IPS DF 6.9 (cell line): ENCODE measurements at regions not wholly inside any gene's neighbourhood (a gene's known extent, or its start where the extent isn't known, plus 50 kb on each side); places are given as distances from the start of the nearest gene placed in this dataset.
"Not testable (repeated sequence)": the region's sequence is repeated elsewhere in the genome, so short reads cannot be mapped to it uniquely, and the experiment has no call there.

Experiments
- DNase-seq: peaks from one replicate; pipeline ENCODE4 v3.0.0-alpha.2; 2013; ENCODE audit warnings: low read depth, low spot score
- H3K27ac ChIP-seq: one replicate; pipeline ENCODE4 v1.5.1; 2013; ENCODE audit warnings: low read length, control low read depth
- H3K27me3 ChIP-seq: 2 replicates; pipeline ENCODE4 v1.6.1; 2013; ENCODE audit warnings: mild to moderate bottlenecking, low read length; ENCODE audit not compliant: control insufficient read depth, insufficient read depth
- H3K36me3 ChIP-seq: 2 replicates; pipeline ENCODE4 v1.6.1; 2013; ENCODE audit warnings: low read length; ENCODE audit not compliant: control insufficient read depth, insufficient read depth
- H3K4me1 ChIP-seq: 2 replicates; pipeline ENCODE4 v1.6.1; 2013; ENCODE audit warnings: low read length; ENCODE audit not compliant: control insufficient read depth, insufficient read depth
- H3K4me3 ChIP-seq: 2 replicates; pipeline ENCODE4 v1.5.1; 2013; ENCODE audit warnings: mild to moderate bottlenecking, low read length
- H3K9me3 ChIP-seq: 2 replicates; pipeline ENCODE4 v1.6.1; 2013; ENCODE audit warnings: low read length, inconsistent platforms; ENCODE audit not compliant: control insufficient read depth, insufficient read depth
- WGBS: extraction: QIAGEN DNeasy Blood & Tissue Kit; methylation state at CpG from one replicate; pipeline ENCODE4 v1.1.7; 2013; ENCODE audit warnings: mixed read lengths, missing lambda C conversion rate; ENCODE audit not compliant: insufficient read length, insufficient coverage; 5-methylcytosine and 5-hydroxymethylcytosine counted together

GRCh38 chr21:17219050-17219449 is 293.8 kb upstream of the CXADR start:
- H3K4me1 ChIP-seq, DNase-seq, H3K4me3 ChIP-seq, H3K27me3 ChIP-seq, H3K36me3 ChIP-seq, H3K9me3 ChIP-seq, H3K27ac ChIP-seq: not testable (repeated sequence)
- WGBS, result no CpG with 5 or more reads among the region's 1 CpG

- WGBS, result no CpG with 5 or more reads among the region's 2 CpGs
- DNase-seq, result no peak
These were observed 281.7 kb upstream of the CXADR start for GRCh38 chr21:17231124-17231523.

GRCh38 chr21:17231771-17232170 is 281.1 kb upstream of the CXADR start:
- no peak overlapping the region for H3K4me3 ChIP-seq
- H3K27me3 ChIP-seq, result no peaks in the 10 kb centered on the region
- no peaks in the 10 kb centered on the region for H3K9me3 ChIP-seq
- no peaks in the 10 kb centered on the region for H3K36me3 ChIP-seq
- no peaks in the 10 kb centered on the region for H3K4me1 ChIP-seq
- WGBS, result no CpG with 5 or more reads among the region's 3 CpGs
- H3K27ac ChIP-seq, result no peak overlapping the region
- no peak for DNase-seq

More at GRCh38 chr21:17231124-17231523, 281.7 kb upstream of the CXADR start:
- Histone ChIP-seq H3K27me3 (no peaks in the 10 kb centered on the region), H3K4me1 (no peaks in the 10 kb centered on the region), H3K4me3 (no peak overlapping the region), H3K36me3 (no peaks in the 10 kb centered on the region), H3K9me3 (no peaks in the 10 kb centered on the region), H3K27ac (no peak overlapping the region)

- Histone ChIP-seq H3K36me3 (no peaks in the 10 kb centered on the region), H3K4me3 (no peak overlapping the region), H3K27ac (no peak overlapping the region), H3K27me3 (no peaks in the 10 kb centered on the region), H3K4me1 (no peaks in the 10 kb centered on the region), H3K9me3 (no peaks in the 10 kb centered on the region)
- DNase-seq, result no peak
These were observed 274.4 kb upstream of the CXADR start for GRCh38 chr21:17238468-17238867.

- Histone ChIP-seq H3K36me3 (no peaks in the 10 kb centered on the region), H3K4me1 (no peaks in the 10 kb centered on the region), H3K27me3 (no peaks in the 10 kb centered on the region), H3K27ac (no peak overlapping the region), H3K4me3 (no peak overlapping the region), H3K9me3 (no peaks in the 10 kb centered on the region)
- no peak for DNase-seq
- no CpG with 5 or more reads among the region's 2 CpGs for WGBS
These were observed 262.0 kb upstream of the CXADR start for GRCh38 chr21:17250778-17251241.

GRCh38 chr21:17257784-17258183 is 255.1 kb upstream of the CXADR start:
- no peaks in the 10 kb centered on the region for H3K4me1 ChIP-seq
- DNase-seq, result no peak
- H3K27me3 ChIP-seq, result no peaks in the 10 kb centered on the region
- WGBS, result no CpG with 5 or more reads among the region's 1 CpG
- H3K27ac ChIP-seq, result no peak overlapping the region
- no peaks in the 10 kb centered on the region for H3K9me3 ChIP-seq
- H3K36me3 ChIP-seq, result no peaks in the 10 kb centered on the region
- H3K4me3 ChIP-seq, result no peak overlapping the region

GRCh38 chr21:17264182-17264581 is 248.7 kb upstream of the CXADR start:
- H3K9me3 ChIP-seq, result no peaks in the 10 kb centered on the region
- H3K4me1 ChIP-seq, result no peaks in the 10 kb centered on the region
- H3K4me3 ChIP-seq, result no peak overlapping the region
- H3K27me3 ChIP-seq, result no peaks in the 10 kb centered on the region
- DNase-seq, result no peak
- H3K27ac ChIP-seq, result no peak overlapping the region
- WGBS, result 100% methylated on average over 1 of the region's 2 CpGs
- no peaks in the 10 kb centered on the region for H3K36me3 ChIP-seq

GRCh38 chr21:17269760-17270159 is 243.1 kb upstream of the CXADR start:
- Histone ChIP-seq H3K27me3 (no peaks in the 10 kb centered on the region), H3K4me1 (no peaks in the 10 kb centered on the region), H3K27ac (no peak overlapping the region), H3K36me3 (no peaks in the 10 kb centered on the region), H3K4me3 (no peak overlapping the region), H3K9me3 (no peaks in the 10 kb centered on the region)
- no CpG with 5 or more reads among the region's 3 CpGs for WGBS
- no peak for DNase-seq

- DNase-seq, result no peak
- no peaks in the 10 kb centered on the region for H3K9me3 ChIP-seq
- WGBS, result no CpG with 5 or more reads among the region's 1 CpG
- H3K36me3 ChIP-seq, result no peaks in the 10 kb centered on the region
- H3K4me3 ChIP-seq, result no peak overlapping the region
- no peak overlapping the region for H3K27ac ChIP-seq
- H3K4me1 ChIP-seq, result no peaks in the 10 kb centered on the region
- H3K27me3 ChIP-seq, result no peaks in the 10 kb centered on the region
These were observed 242.6 kb upstream of the CXADR start for GRCh38 chr21:17270229-17270628.

GRCh38 chr21:17279663-17280062 is 233.2 kb upstream of the CXADR start:
- no peak overlapping the region for H3K27ac ChIP-seq
- no peak for DNase-seq
- H3K27me3 ChIP-seq, result no peaks in the 10 kb centered on the region
- no peak overlapping the region for H3K4me3 ChIP-seq
- H3K36me3 ChIP-seq, result no peaks in the 10 kb centered on the region
- WGBS, result no CpG with 5 or more reads among the region's 3 CpGs
- no peaks in the 10 kb centered on the region for H3K4me1 ChIP-seq
- no peaks in the 10 kb centered on the region for H3K9me3 ChIP-seq

- H3K27me3 ChIP-seq, H3K4me1 ChIP-seq, H3K36me3 ChIP-seq, DNase-seq, H3K9me3 ChIP-seq, H3K27ac ChIP-seq, H3K4me3 ChIP-seq: not testable (repeated sequence)
- WGBS, result no CpG with 5 or more reads among the region's 11 CpGs
These were observed 219.8 kb upstream of the CXADR start for GRCh38 chr21:17293016-17293562.
